Panc1 (cell line): ENCODE measurements at regions not wholly inside any gene's neighbourhood (a gene's known extent, or its start where the extent isn't known, plus 50 kb on each side); places are given as distances from the start of the nearest gene placed in this dataset.

Experiments used
- ATAC-seq: fragments of 200-7000 bp; cut with Tn5 transposase; 2 replicates; pipeline ENCODE4 v1.9.1; 2020; ENCODE audit warnings: mild to moderate bottlenecking, moderate library complexity
- BruUV-seq: library from RNA; stranded (reverse); fragments of 400-500 nt; replicated peaks from 2 replicates; lab custom pipeline; 2021; lab: Mats Ljungman, UMichigan
- CTCF ChIA-PET: fragments of 300-600 bp; sonication (Branson Sonifier 250); formaldehyde crosslinking; loops from one replicate; lab custom pipeline; 2022; ENCODE audit warnings: antibody characterized with exemption; lab: Charles Lee
- POLR2A ChIA-PET: fragments of 300-600 bp; sonication (Branson Sonifier 250); formaldehyde crosslinking; loops from one replicate; lab custom pipeline; 2022; ENCODE audit warnings: antibody characterized with exemption; lab: Charles Lee
- DNase-seq: peaks from one replicate; pipeline ENCODE4 v3.0.0-alpha.2; 2010; ENCODE audit warnings: low read depth, low spot score
- H3K27ac ChIP-seq: 2 replicates; pipeline ENCODE4 v1.5.1; 2011; ENCODE audit warnings: mild to moderate bottlenecking, low read length, inconsistent platforms
- H3K27me3 ChIP-seq: fragments of 200-500 bp; sonication (Bioruptor generic); 2 replicates; pipeline ENCODE4 v1.6.0; 2014; ENCODE audit warnings: low read length, inconsistent platforms; ENCODE audit not compliant: control insufficient read depth, insufficient read depth
- H3K36me3 ChIP-seq: fragments of 200-500 bp; sonication (Bioruptor generic); 2 replicates; pipeline ENCODE4 v1.5.1; 2014; ENCODE audit warnings: inconsistent platforms, mild to moderate bottlenecking, low read length, moderate library complexity; ENCODE audit not compliant: control insufficient read depth, insufficient read depth
- H3K4me1 ChIP-seq: 2 replicates; pipeline ENCODE4 v1.5.1; 2011; ENCODE audit warnings: inconsistent platforms, mild to moderate bottlenecking, low read length, moderate library complexity; ENCODE audit not compliant: control insufficient read depth, insufficient read depth
- H3K4me3 ChIP-seq, 2 experiments: 2 replicates each; pipeline ENCODE4 v1.5.1; 2011 to 2012; ENCODE audit warnings: low read depth in 2 of 2, low read length in 2 of 2, mild to moderate bottlenecking in 2 of 2, inconsistent platforms in 1 of 2, moderate library complexity in 1 of 2
- H3K9me3 ChIP-seq: fragments of 200-500 bp; sonication (Bioruptor generic); 2 replicates; pipeline ENCODE4 v1.5.1; 2014; ENCODE audit warnings: low read depth, mild to moderate bottlenecking, inconsistent platforms, low read length, moderate library complexity; ENCODE audit not compliant: control insufficient read depth, insufficient read depth
- CTCF ChIP-seq: fragments of 450-650 bp; IDR thresholded peaks from 2 replicates; pipeline ENCODE4 v1.5.1; 2017; ENCODE audit warnings: mild to moderate bottlenecking
- POLR2AphosphoS5 ChIP-seq: IDR thresholded peaks from 2 replicates; pipeline ENCODE4 v1.6.1; 2012; ENCODE audit warnings: mild to moderate bottlenecking, low read depth, low read length, moderate library complexity
- REST ChIP-seq, 2 experiments: IDR thresholded peaks; 2 replicates each; pipeline ENCODE4 v1.6.1; 2011 to 2012; ENCODE audit warnings: low read depth in 2 of 2, control low read depth in 1 of 2, low read length in 1 of 2, mild to moderate bottlenecking in 1 of 2, moderate library complexity in 1 of 2; ENCODE audit not compliant: insufficient read depth in 1 of 2
- SIN3A ChIP-seq: IDR thresholded peaks from 2 replicates; pipeline ENCODE4 v1.6.1; 2012; ENCODE audit warnings: low read depth, mild to moderate bottlenecking, low read length, moderate library complexity, borderline replicate concordance; ENCODE audit not compliant: insufficient read depth
- TCF7L2 ChIP-seq: IDR thresholded peaks from 2 replicates; pipeline ENCODE4 v1.6.1; 2011; ENCODE audit warnings: mild to moderate bottlenecking, low read depth, low read length, inconsistent platforms
- in situ Hi-C: cut with HindIII; loops from 2 replicates; pipeline ENCODE4 v1.10.0; 2016; ENCODE audit warnings: low sequenced_read_pairs, low pct_unique_long_range_greater_than_20kb
- intact Hi-C: fragments of 100-400 bp; cut with micrococcal nuclease; formaldehyde crosslinking; loops from one replicate; pipeline ENCODE4 v1.10.0; 2022; ENCODE audit not compliant: unreplicated experiment

- BruUV-seq: no TSS peak
- ChIA-PET CTCF (no interaction called here), POLR2A (no interaction called here)
- no peak for TF ChIP-seq TCF7L2
- TF ChIP-seq CTCF: no peak
- no peak for TF ChIP-seq REST (IDR thresholded peaks at IDR 0.05; ENCODE audit: insufficient read depth in 1 of 2, low read depth in 2 of 2, low read length in 1 of 2)
- TF ChIP-seq SIN3A: no peak
- TF ChIP-seq POLR2AphosphoS5: no peak
- in situ Hi-C loops (no loop called here), intact Hi-C loops (no loop called here)
- no peaks in the 10 kb centered on the region for H3K27me3 ChIP-seq
- ATAC-seq (no peak), DNase-seq (no peak)
- H3K4me3 ChIP-seq: no peak overlapping the region
- H3K9me3 ChIP-seq: no peaks in the 10 kb centered on the region
- H3K4me1 ChIP-seq: no peaks in the 10 kb centered on the region
- H3K27ac ChIP-seq: no peak overlapping the region
- H3K36me3 ChIP-seq: no peaks in the 10 kb centered on the region; the same call in 1 of the 2 replicates
Observed at GRCh38 chr1:187819086-187819485, 990.3 kb downstream of the PLA2G4A start.

GRCh38 chr1:187836557-187836956 is 1007.8 kb downstream of the PLA2G4A start:
- ATAC-seq: no peak
- Histone ChIP-seq H3K9me3 (no peaks in the 10 kb centered on the region), H3K36me3 (no peaks in the 10 kb centered on the region), H3K27ac (no peak overlapping the region), H3K27me3 (no peaks in the 10 kb centered on the region), H3K4me1 (no peaks in the 10 kb centered on the region), H3K4me3 (no peak overlapping the region)
- in situ Hi-C loops (no loop called here), intact Hi-C loops (no loop called here)
- DNase-seq: no peak
- TF ChIP-seq REST (IDR thresholded peaks at IDR 0.05; ENCODE audit: insufficient read depth in 1 of 2, low read depth in 2 of 2, low read length in 1 of 2) (no peak), TCF7L2 (no peak), SIN3A (no peak), CTCF (no peak), POLR2AphosphoS5 (no peak)
- ChIA-PET CTCF (no interaction called here), POLR2A (no interaction called here)
- no TSS peak for BruUV-seq
